A549 (cell line): ENCODE measurements at regions not wholly inside any gene's neighbourhood (a gene's known extent, or its start where the extent isn't known, plus 50 kb on each side); places are given as distances from the start of the nearest gene placed in this dataset.

ENCODE experiments used
- CHD2 ChIP-seq: fragments of 150-350 bp; IDR thresholded peaks from 2 replicates; pipeline ENCODE4 v1.6.1; 2014; ENCODE audit warnings: low read length; ENCODE audit not compliant: partially characterized antibody
- CTCF ChIP-seq: fragments of >200 bp; sonication (Bioruptor Twin); formaldehyde crosslinking; IDR thresholded peaks from 3 replicates; pipeline ENCODE4 v1.5.1; 2016
- EP300 ChIP-seq, 2 experiments: fragments of >200 bp; sonication (Bioruptor Twin); formaldehyde crosslinking; IDR thresholded peaks; 2 replicates in 1 of 2; 3 replicates in 1 of 2; pipeline ENCODE4 v1.6.1; 2016 to 2017
- HDAC2 ChIP-seq: fragments of 200-600 bp; sonication (generic); IDR thresholded peaks from 2 replicates; pipeline ENCODE4 v1.6.1; 2016
- JUNB ChIP-seq: fragments of >200 bp; sonication (Bioruptor Twin); formaldehyde crosslinking; IDR thresholded peaks from 2 replicates; pipeline ENCODE4 v1.6.1; 2016
- MYC ChIP-seq: IDR thresholded peaks from 2 replicates; pipeline ENCODE4 v1.6.1; 2012; ENCODE audit warnings: mild to moderate bottlenecking, inconsistent platforms, low read length, improper control_type of control experiment, borderline replicate concordance
- POLR2A ChIP-seq: IDR thresholded peaks from 2 replicates; pipeline ENCODE4 v1.6.1; 2012; ENCODE audit warnings: mild to moderate bottlenecking, low read length
- RAD21 ChIP-seq, 2 experiments: fragments of >200 bp in 1 of 2; sonication (Bioruptor Twin) in 1 of 2; formaldehyde crosslinking in 1 of 2; IDR thresholded peaks in 1 of 2; conservative IDR thresholded peaks in 1 of 2; 2 replicates in 1 of 2; 3 replicates in 1 of 2; pipeline ENCODE4 v1.6.1; 2012 to 2018; ENCODE audit warnings: inconsistent platforms in 1 of 2
- RNF2 ChIP-seq: fragments of 200-600 bp; sonication (generic); IDR thresholded peaks from 2 replicates; pipeline ENCODE4 v1.6.1; 2016; ENCODE audit warnings: low read depth, mild to moderate bottlenecking, antibody characterized with exemption, moderate library complexity, borderline replicate concordance
- SREBF2 ChIP-seq: fragments of 450-650 bp; IDR thresholded peaks from 2 replicates; pipeline ENCODE4 v1.6.1; 2014; ENCODE audit warnings: mild to moderate bottlenecking, moderate library complexity
- TF ChIP-seq, protein P1 (sequence below): fragments of 450-650 bp; IDR thresholded peaks from 2 replicates; pipeline ENCODE4 v1.6.1; 2014; ENCODE audit warnings: antibody characterized with exemption

DNA sequence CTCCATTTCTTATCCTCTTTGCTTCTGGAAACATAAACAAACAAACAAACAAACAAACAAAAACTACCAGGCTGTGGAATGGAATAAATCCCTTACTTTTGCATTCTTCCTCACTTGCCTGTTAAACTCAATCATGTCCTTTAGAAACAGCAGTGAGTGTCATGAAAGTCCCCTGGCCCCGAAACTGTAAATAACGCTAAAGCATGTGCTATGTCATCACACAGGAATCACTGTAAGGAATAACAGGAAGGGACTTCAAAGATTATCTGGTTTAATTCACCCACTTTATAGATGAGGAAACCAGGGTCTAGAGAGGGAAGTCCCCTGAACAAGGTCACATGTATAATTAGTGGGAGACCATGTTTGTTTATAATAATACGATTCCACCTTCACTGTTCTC, 159.4 kb upstream of the MEOX2 start:
- TF ChIP-seq POLR2A (no peak), RNF2 (no peak), CHD2 (no peak), MYC (no peak), CTCF (no peak), RAD21 (conservative IDR thresholded peaks at IDR 0.05 in 1 of 2, IDR thresholded peaks at IDR 0.05 in 1 of 2) (no peak), EP300 (IDR thresholded peaks at IDR 0.05) (no peak), SREBF2 (no peak), JUNB (no peak), HDAC2 (no peak)
- TF ChIP-seq, protein P1, sequence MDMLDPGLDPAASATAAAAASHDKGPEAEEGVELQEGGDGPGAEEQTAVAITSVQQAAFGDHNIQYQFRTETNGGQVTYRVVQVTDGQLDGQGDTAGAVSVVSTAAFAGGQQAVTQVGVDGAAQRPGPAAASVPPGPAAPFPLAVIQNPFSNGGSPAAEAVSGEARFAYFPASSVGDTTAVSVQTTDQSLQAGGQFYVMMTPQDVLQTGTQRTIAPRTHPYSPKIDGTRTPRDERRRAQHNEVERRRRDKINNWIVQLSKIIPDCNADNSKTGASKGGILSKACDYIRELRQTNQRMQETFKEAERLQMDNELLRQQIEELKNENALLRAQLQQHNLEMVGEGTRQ, result no peak
